NCI-H128 (cell line): ENCODE measurements at regions not wholly inside any gene's neighbourhood (a gene's known extent, or its start where the extent isn't known, plus 50 kb on each side); places are given as distances from the start of the nearest gene placed in this dataset.
A peak's percentile ranks its signal among the peaks of the same experiment; 100 is the strongest.

Source experiments
- DNase-seq: peaks from one replicate; lab custom pipeline; 2025; ENCODE audit not compliant: unreplicated experiment; lab: John Stamatoyannopoulos, UW

GRCh38 chr1:55650444-55650843 lies 435.3 kb upstream of the USP24 start:
- no peak for DNase-seq

DNA sequence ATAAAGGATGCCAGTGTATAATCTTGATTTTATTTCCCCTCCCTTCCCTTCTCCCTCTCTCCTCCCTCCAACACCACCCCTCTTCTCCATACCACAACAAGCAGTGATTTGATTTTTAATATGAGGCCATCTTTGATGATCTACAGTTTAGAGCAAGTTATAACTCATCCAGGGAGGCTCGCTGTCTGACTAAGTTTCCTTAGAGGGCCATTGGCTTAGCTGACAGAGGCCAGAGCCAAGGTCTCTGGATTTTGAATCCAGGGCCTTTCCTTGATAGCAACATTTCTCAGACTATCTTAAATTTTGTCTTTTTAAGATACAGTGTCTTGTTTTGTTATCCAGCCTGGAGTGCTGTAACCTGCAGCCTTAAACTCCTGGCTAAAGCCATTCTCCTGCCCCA lies 431.0 kb upstream of the USP24 start:
- no peak for DNase-seq

DNA sequence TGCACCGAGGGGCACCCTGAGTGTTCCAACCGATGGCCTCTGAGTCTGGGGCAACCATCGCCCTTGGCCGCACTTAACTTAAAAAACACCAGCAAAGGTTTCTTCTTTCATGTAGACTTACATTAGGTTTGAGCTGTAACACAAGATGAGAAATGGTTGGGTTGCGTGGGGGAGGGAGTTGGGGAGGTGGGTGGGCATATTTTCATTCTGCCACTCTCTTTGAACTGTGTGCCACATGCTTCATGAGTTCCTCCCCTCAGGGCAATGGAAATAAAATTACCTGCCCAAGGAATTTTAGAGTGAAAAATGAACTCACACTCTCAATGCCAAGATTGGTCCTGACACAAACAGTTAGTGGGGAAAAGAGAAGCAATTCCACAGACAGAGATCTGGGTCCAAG lies 430.1 kb upstream of the USP24 start:
- no peak for DNase-seq

DNA sequence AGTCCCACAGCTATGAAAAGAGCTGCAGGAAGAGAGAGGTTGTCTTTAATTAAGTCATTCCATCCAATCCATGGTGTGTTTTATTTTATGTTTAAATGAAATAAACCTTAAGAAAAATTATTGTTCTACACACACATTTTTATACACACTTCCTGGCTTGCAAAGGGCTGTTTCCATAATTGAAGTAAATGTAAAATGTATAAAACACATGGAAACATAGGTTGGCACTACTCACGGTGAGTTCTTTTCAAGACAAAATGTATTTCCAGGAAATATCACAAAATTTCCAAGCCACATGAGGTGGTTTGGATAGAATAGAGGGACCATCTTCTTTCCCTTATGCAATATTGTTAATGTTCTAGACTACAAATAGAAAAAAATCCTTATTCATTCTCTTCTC lies 426.8 kb upstream of the USP24 start:
- DNase-seq: no peak

- DNase-seq: no peak
Measured at GRCh38 chr1:55640708-55641473, 425.7 kb upstream of the USP24 start.

DNA sequence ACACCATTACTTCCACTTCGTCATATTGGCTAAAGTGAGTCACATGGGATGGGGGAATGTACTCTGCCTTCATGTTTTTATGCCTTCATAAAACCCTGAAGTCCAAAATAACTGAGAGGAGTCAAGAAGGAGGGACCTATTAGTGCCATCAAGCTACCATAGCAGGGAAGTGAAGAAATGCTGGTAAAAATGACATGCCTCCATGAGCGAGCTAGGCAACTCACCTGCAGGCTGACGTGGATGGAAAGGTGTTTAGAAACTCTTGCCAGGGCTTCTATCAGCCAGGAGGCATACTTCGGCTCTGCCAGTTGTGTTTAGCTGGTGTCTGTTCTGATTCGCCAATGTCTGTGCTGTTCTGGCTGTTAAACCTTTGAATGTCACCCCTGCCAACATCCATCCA lies 424.4 kb upstream of the USP24 start:
- no peak for DNase-seq

DNA sequence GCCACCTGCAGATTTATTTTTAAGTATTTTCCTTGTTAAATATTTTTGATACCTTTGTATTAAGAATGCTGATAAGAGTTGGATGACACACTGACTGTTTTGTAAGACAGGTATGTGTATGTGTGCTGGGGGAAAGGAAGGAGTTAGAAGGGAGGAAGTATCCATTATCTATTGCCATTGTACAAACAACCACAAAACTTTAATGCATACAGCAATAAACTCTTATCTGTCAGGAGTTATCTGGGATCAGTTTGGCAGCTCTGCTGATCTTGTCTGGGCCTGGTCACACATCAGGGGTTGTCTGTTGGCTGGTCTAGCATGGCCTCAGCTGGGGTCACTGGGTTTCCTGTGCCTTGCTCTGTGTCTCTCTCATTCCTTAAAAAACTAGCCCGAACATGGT lies 423.9 kb upstream of the USP24 start:
- no peak for DNase-seq

DNA sequence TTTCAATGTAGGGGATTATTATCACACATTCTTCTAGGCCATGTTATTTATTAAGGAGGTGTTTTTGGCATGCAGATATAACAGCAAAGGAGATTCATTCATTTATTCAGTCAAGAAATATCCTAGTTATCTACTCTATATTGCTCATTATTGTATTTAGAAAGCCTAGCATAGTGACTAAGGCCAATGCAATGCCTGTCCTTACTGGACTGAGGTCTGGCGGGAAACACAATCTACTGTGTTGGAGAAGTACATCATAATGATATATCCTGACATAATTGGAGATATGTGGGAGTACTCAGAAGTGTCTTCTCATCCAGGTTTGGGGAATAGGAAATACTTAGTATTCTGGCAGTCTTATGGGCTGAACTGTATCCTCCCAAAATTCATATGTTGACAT lies 421.5 kb upstream of the USP24 start:
- DNase-seq: no peak

GRCh38 chr1:55635856-55636255 lies 420.7 kb upstream of the USP24 start:
- DNase-seq: no peak

- no peak for DNase-seq
Measured at GRCh38 chr1:55634516-55634915, 419.4 kb upstream of the USP24 start.

DNA sequence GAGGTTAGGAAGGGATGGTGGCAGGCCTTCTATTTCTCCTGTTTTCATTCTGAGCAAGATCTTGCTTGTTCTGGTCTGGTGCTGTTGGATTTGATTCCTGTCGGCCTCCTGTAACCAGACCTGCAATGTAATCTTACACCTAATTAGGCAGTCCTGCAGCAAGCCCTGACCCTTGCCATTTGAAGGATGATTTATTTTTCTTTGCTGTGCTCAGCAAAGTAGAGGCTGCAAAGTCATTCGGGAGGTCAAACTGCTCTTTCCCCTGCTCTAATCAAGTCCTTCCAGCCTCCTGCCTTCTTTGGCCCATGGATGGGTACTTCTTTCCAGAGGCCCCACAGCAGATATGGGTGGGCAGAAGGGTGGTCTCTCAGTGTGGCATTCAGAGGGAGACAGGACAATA lies 417.7 kb upstream of the USP24 start:
- DNase-seq: no peak

DNA sequence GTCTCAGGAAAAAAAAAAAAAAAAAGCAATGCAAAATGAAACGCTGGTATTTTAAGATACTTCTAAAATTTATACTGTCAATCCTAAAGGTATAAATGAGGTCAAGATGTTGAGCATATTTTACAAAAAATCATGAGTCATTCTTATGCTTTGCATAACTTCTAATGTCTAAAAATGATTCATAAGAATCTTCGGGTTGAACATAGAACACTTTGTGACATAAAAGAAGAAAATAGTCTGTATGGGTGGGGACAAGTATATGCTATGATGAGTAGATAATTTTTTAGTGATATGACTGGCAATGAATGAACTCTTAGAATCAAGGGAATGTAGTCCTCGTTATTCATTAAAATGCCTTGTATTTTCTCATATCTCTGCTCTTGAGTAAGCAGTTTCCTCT lies 416.9 kb upstream of the USP24 start:
- DNase-seq: no peak

GRCh38 chr1:55631509-55631908 lies 416.3 kb upstream of the USP24 start:
- no peak for DNase-seq

- no peak for DNase-seq
Measured at GRCh38 chr1:55626326-55626725, 411.2 kb upstream of the USP24 start.

GRCh38 chr1:55624766-55625165 lies 409.6 kb upstream of the USP24 start:
- no peak for DNase-seq

GRCh38 chr1:55623311-55623710 lies 408.1 kb upstream of the USP24 start:
- DNase-seq: no peak

- peak; percentile 50 for DNase-seq
Measured at GRCh38 chr1:55622074-55622473, 406.9 kb upstream of the USP24 start.

GRCh38 chr1:55618199-55618598 lies 403.0 kb upstream of the USP24 start:
- DNase-seq: no peak

DNA sequence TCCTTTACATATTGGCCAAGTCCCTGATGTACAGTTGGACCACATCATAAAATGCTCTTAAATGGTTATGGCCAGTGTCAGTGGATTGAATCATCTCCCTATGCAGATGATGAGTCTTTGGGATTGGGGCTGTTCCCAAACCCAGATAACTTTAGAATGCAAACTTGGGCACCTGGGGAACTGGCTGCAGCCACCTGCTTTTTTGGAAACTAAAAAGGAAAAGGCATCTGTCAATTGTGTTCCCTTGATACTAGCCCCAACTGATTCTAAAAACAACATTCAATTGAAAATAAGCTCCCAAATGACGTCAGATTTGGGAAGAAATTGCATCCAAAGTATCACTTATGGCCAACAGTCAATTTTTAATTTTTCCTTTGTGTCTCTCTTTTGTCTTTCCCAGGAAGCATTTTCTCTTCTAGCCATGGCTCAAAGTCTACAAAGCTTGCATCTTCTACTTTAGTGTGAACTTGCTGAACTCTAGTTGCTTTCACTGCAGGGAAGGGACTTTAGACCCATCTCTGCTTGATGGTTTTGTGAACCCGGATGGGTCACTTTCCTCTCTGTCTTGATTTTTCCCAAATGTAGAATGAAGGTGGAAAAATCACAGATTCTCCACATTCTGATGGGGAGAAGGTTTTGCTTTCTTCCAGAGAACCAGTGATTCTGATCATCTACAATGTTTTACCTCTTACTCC lies 402.3 kb upstream of the USP24 start:
- no peak for DNase-seq

DNA sequence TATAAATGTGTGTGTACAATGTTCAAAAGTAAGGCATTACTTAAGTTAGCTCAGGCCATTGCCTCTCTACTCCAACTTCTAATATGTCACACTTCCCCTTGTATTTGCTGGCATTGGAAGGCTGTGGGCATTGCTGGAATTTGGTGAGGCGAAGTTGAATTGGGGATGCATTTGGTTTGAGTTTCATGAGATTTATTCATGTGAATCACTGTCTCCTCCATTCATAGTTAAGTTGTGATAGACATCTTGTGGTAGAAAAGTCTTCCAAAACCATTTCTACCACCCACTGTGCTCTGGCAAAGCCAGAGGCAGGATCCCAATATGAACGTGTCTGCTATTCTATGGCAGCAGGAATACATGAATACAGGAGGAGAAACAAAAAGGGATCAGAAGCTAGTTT lies 397.8 kb upstream of the USP24 start:
- DNase-seq: no peak

DNA sequence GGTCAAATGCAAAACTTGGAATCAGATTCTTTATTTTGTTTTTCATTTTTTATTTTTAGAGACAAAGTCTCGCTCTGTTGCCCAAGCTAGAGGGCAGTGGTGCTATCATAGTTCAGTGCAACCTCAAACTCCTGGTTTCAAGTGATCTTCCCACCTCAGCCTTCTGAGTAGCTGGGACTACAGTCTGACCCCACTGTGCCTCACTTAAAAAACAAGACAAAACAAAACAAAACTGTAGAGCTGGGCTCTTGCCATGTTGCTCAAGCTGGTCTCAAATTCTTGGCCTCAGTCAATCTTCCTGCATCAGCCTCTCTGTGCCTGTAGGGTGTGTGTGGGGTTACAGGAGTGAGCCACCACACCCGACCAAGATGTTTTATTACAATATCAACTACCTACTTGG lies 396.0 kb upstream of the USP24 start:
- no peak for DNase-seq

- no peak for DNase-seq
Measured at GRCh38 chr1:55610203-55610602, 395.0 kb upstream of the USP24 start.

DNA sequence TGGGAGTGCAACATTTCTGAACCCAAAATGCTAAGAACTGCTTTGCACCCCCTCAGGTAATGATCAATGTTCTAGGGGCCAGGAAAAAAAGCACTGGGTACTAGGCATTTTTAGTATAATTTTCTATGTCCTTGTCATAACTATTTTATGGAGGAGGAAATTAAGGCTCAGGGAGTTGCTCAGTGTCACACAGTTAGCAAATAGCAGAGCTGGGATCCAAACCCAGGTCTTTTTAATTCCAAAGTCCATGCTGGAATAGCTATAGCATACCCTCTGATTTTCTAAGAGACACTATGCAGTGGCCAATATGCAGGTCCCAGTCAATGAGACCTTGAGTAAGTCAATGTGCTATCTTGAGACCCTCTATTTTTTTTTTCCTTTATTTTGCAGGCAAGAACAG lies 394.5 kb upstream of the USP24 start:
- DNase-seq: no peak
